H9 (cell line): ENCODE measurements at regions not wholly inside any gene's neighbourhood (a gene's known extent, or its start where the extent isn't known, plus 50 kb on each side); places are given as distances from the start of the nearest gene placed in this dataset.

Experiments used
- DNase-seq: peaks from one replicate; pipeline ENCODE4 v3.0.0-alpha.2; 2017
- H2AFZ ChIP-seq: one replicate; pipeline ENCODE4 v1.6.1; 2013; ENCODE audit warnings: mild to moderate bottlenecking, low read length, control low read depth, moderate library complexity
- H2AK5ac ChIP-seq: 2 replicates; pipeline ENCODE4 v1.6.1; 2013; ENCODE audit warnings: low read length, control low read depth, mixed read lengths; ENCODE audit not compliant: insufficient read length
- H2BK120ac ChIP-seq: one replicate; pipeline ENCODE4 v1.6.1; 2013; ENCODE audit warnings: low read depth, mild to moderate bottlenecking, low read length, control low read depth, inconsistent platforms; ENCODE audit not compliant: poor library complexity, severe bottlenecking
- H2BK12ac ChIP-seq: 2 replicates; pipeline ENCODE4 v1.6.1; 2013; ENCODE audit warnings: low read length, control low read depth, mixed read lengths, low read depth; ENCODE audit not compliant: insufficient read length
- H2BK15ac ChIP-seq: 2 replicates; pipeline ENCODE4 v1.6.1; 2013; ENCODE audit warnings: low read depth, low read length, control low read depth
- H2BK20ac ChIP-seq: one replicate; pipeline ENCODE4 v1.6.1; 2013; ENCODE audit warnings: low read depth, mild to moderate bottlenecking, low read length, control low read depth, inconsistent platforms; ENCODE audit not compliant: poor library complexity, severe bottlenecking
- H2BK5ac ChIP-seq: 2 replicates; pipeline ENCODE4 v1.6.1; 2013; ENCODE audit warnings: low read length, control low read depth, mixed read lengths; ENCODE audit not compliant: insufficient read length
- H3K14ac ChIP-seq: 2 replicates; pipeline ENCODE4 v1.6.1; 2013; ENCODE audit warnings: low read length, control low read depth; ENCODE audit not compliant: insufficient read depth
- H3K18ac ChIP-seq: 2 replicates; pipeline ENCODE4 v1.6.1; 2013; ENCODE audit warnings: low read depth, mild to moderate bottlenecking, mixed read lengths, low read length, control low read depth; ENCODE audit not compliant: insufficient read length
- H3K23ac ChIP-seq: 2 replicates; pipeline ENCODE4 v1.6.1; 2013; ENCODE audit warnings: low read length, control low read depth, mixed read lengths, low read depth; ENCODE audit not compliant: insufficient read length
- H3K23me2 ChIP-seq: 2 replicates; pipeline ENCODE4 v1.6.1; 2013; ENCODE audit warnings: low read depth, mild to moderate bottlenecking, mixed read lengths, low read length, control low read depth; ENCODE audit not compliant: insufficient read length, poor library complexity, severe bottlenecking
- H3K27ac ChIP-seq: 2 replicates; pipeline ENCODE4 v1.5.1; 2013; ENCODE audit warnings: low read length, control low read depth, mixed read lengths, low read depth; ENCODE audit not compliant: insufficient read length
- H3K27me3 ChIP-seq: 2 replicates; pipeline ENCODE4 v1.6.1; 2013; ENCODE audit warnings: low read length, control low read depth, inconsistent platforms; ENCODE audit not compliant: insufficient read depth
- H3K4ac ChIP-seq: 2 replicates; pipeline ENCODE4 v1.6.1; 2013; ENCODE audit warnings: low read depth, mild to moderate bottlenecking, control low read depth, inconsistent platforms, low read length, moderate library complexity
- H3K4me1 ChIP-seq: 2 replicates; pipeline ENCODE4 v1.6.1; 2013; ENCODE audit warnings: low read length, control low read depth, inconsistent platforms; ENCODE audit not compliant: insufficient read depth
- H3K4me2 ChIP-seq: 2 replicates; pipeline ENCODE4 v1.6.1; 2013; ENCODE audit warnings: low read length, control low read depth, mixed read lengths; ENCODE audit not compliant: insufficient read length, insufficient read depth
- H3K56ac ChIP-seq: 2 replicates; pipeline ENCODE4 v1.6.1; 2013; ENCODE audit warnings: low read depth, mild to moderate bottlenecking, mixed read lengths, low read length, control low read depth; ENCODE audit not compliant: insufficient read length
- H3K79me1 ChIP-seq: 2 replicates; pipeline ENCODE4 v1.6.1; 2013; ENCODE audit warnings: low read depth, mild to moderate bottlenecking, moderate library complexity, low read length, control low read depth, inconsistent platforms; ENCODE audit not compliant: insufficient read depth, poor library complexity, severe bottlenecking
- H3K79me2 ChIP-seq: 2 replicates; pipeline ENCODE4 v1.6.1; 2013; ENCODE audit warnings: low read length, control low read depth, inconsistent platforms; ENCODE audit not compliant: insufficient read depth
- H3K9ac ChIP-seq: 2 replicates; pipeline ENCODE4 v1.6.1; 2013; ENCODE audit warnings: low read length, control low read depth, mixed read lengths; ENCODE audit not compliant: insufficient read length; ENCODE audit errors: extremely low read depth
- H3K9me3 ChIP-seq: one replicate; pipeline ENCODE4 v1.6.1; 2013; ENCODE audit warnings: low read depth, low read length, inconsistent platforms; ENCODE audit not compliant: control insufficient read depth
- H3T11ph ChIP-seq: one replicate; pipeline ENCODE4 v1.6.1; 2013; ENCODE audit warnings: mild to moderate bottlenecking, low read length, control low read depth, inconsistent platforms
- H4K20me1 ChIP-seq: one replicate; pipeline ENCODE4 v1.6.1; 2013; ENCODE audit not compliant: control insufficient read depth, insufficient read length, insufficient read depth
- H4K5ac ChIP-seq: 2 replicates; pipeline ENCODE4 v1.6.1; 2013; ENCODE audit warnings: low read depth, mild to moderate bottlenecking, mixed read lengths, low read length, control low read depth; ENCODE audit not compliant: insufficient read length
- H4K8ac ChIP-seq: replicated peaks from 2 replicates; pipeline ENCODE4 v1.6.1; 2013; ENCODE audit warnings: low read length, control low read depth, mixed read lengths, low read depth; ENCODE audit not compliant: insufficient read length
- H4K91ac ChIP-seq: 2 replicates; pipeline ENCODE4 v1.6.1; 2013; ENCODE audit warnings: low read depth, mild to moderate bottlenecking, moderate library complexity, mixed read lengths, low read length, control low read depth; ENCODE audit not compliant: insufficient read length
- H3K27ac Mint-ChIP-seq, 3 experiments: 2 replicates in 2 of 3; 3 replicates in 1 of 3; pipeline ENCODE4 v1.8.0; 2020 to 2021; ENCODE audit warnings: mixed read lengths in 3 of 3, mild to moderate bottlenecking in 1 of 3, moderate library complexity in 1 of 3
- H3K27me3 Mint-ChIP-seq: 2 replicates; pipeline ENCODE4 v1.8.0; 2021; ENCODE audit warnings: low read depth, mild to moderate bottlenecking, moderate library complexity, mixed read lengths
- H3K36me3 Mint-ChIP-seq, 3 experiments: 2 replicates in 2 of 3; 3 replicates in 1 of 3; pipeline ENCODE4 v1.8.0; 2020 to 2021; ENCODE audit warnings: low read depth in 3 of 3, mixed read lengths in 3 of 3; ENCODE audit not compliant: insufficient read depth in 1 of 3
- H3K4me1 Mint-ChIP-seq, 2 experiments: 2 replicates each; pipeline ENCODE4 v1.8.0; 2020; ENCODE audit warnings: mixed read lengths in 2 of 2
- H3K4me3 Mint-ChIP-seq, 2 experiments: 2 replicates in 1 of 2; 3 replicates in 1 of 2; pipeline ENCODE4 v1.8.0; 2020 to 2021; ENCODE audit warnings: mild to moderate bottlenecking in 2 of 2, mixed read lengths in 2 of 2, moderate library complexity in 1 of 2
- H3K9me3 Mint-ChIP-seq, 2 experiments: 2 replicates in 1 of 2; 3 replicates in 1 of 2; pipeline ENCODE4 v1.8.0; 2020; ENCODE audit warnings: mild to moderate bottlenecking in 2 of 2, mixed read lengths in 2 of 2, moderate library complexity in 1 of 2
- CTCF ChIP-seq: fragments of 200-600 bp; sonication (generic); conservative IDR thresholded peaks from 3 replicates; pipeline ENCODE4 v1.8.0; 2021; ENCODE audit warnings: antibody characterized with exemption, mild to moderate bottlenecking
- WGBS: extraction: QIAGEN DNeasy Blood & Tissue Kit; methylation state at CpG from one replicate; pipeline ENCODE4 v1.1.7; 2013; ENCODE audit warnings: missing lambda C conversion rate, low lambda C conversion rate, mixed read lengths; ENCODE audit not compliant: insufficient read length; ENCODE audit errors: extremely low coverage; 5-methylcytosine and 5-hydroxymethylcytosine counted together

GRCh38 chr14:45651890-45652289, 398.9 kb upstream of the MIS18BP1 start:
- Histone ChIP-seq H4K91ac (no peak overlapping the region), H4K5ac (no peak overlapping the region), H3K27me3 (no peaks in the 10 kb centered on the region), H3K9me3 (no peaks in the 10 kb centered on the region), H3T11ph (no peak overlapping the region), H4K8ac (no peak overlapping the region), H3K56ac (no peak overlapping the region), H3K14ac (no peak overlapping the region), H3K79me1 (no peaks in the 10 kb centered on the region), H3K18ac (no peak overlapping the region), H3K4me1 (no peaks in the 10 kb centered on the region), H3K4me2 (no peak overlapping the region), H2BK120ac (no peak overlapping the region), H3K23ac (no peak overlapping the region), H2BK12ac (no peak overlapping the region), H2AFZ (no peak overlapping the region), H3K27ac (no peak overlapping the region), H3K9ac (no peak overlapping the region), H2BK5ac (no peak overlapping the region), H4K20me1 (no peaks in the 10 kb centered on the region), H3K23me2 (no peaks in the 10 kb centered on the region), H3K79me2 (no peaks in the 10 kb centered on the region), H2BK20ac (no peak overlapping the region), H2BK15ac (no peak overlapping the region), H3K4ac (no peak overlapping the region), H2AK5ac (no peak overlapping the region)
- no peak for TF ChIP-seq CTCF
- Mint-ChIP-seq H3K36me3 (no peaks in the 10 kb centered on the region), H3K4me1 (no peaks in the 10 kb centered on the region), H3K27me3 (no peaks in the 10 kb centered on the region), H3K4me3 (no peak overlapping the region), H3K9me3 (peaks cover 0 to 2% of the 10 kb centered on the region in 2 experiments; a peak in 1 of 5 replicates), H3K27ac (no peak overlapping the region)
- no peak for DNase-seq
- WGBS = no CpG with 5 or more reads among the region's 2 CpGs
